Ovary (tissue), 3 donors: ENCODE measurements at regions not wholly inside any gene's neighbourhood (a gene's known extent, or its start where the extent isn't known, plus 50 kb on each side); places are given as distances from the start of the nearest gene placed in this dataset.

Source experiments
- CTCF ChIP-seq, 3 donors: fragments of 450-650 bp in 2 of 3; fragments of 200-600 bp in 1 of 3; IDR thresholded peaks; one replicate each; pipeline versions ENCODE4 v1.5.1 to v1.8.0; 2016 to 2022; ENCODE audit warnings: antibody characterized with exemption in 3 of 3, mild to moderate bottlenecking in 1 of 3
- EP300 ChIP-seq: sonication (generic); formaldehyde crosslinking; IDR thresholded peaks from one replicate; pipeline ENCODE4 v1.6.1; 2017; ENCODE audit warnings: antibody characterized with exemption
- POLR2A ChIP-seq: fragments of 450-650 bp; IDR thresholded peaks from one replicate; pipeline ENCODE4 v1.6.1; 2017; ENCODE audit warnings: antibody characterized with exemption, mild to moderate bottlenecking, moderate library complexity
- donor health status: DM: no; HTN: no; CAD: no.

GRCh38 chr2:8622924-8623465 is 58.9 kb upstream of the ID2 start:
- no peak for TF ChIP-seq EP300
- TF ChIP-seq CTCF (IDR thresholded peaks at IDR 0.05) = no peak
- TF ChIP-seq POLR2A = no peak
